T-cell (primary cell): ENCODE measurements at regions not wholly inside any gene's neighbourhood (a gene's known extent, or its start where the extent isn't known, plus 50 kb on each side); places are given as distances from the start of the nearest gene placed in this dataset.

Source experiments
- ATAC-seq, 4 experiments: fragments of 200-7000 bp in 3 of 4; fragments of 150-1000 bp in 1 of 4; cut with Tn5 transposase; replicated peaks in 1 of 4; 1 replicate in 3 of 4; 2 replicates in 1 of 4; pipeline ENCODE4 v1.10.0; 2021; ENCODE audit warnings: moderate library complexity in 3 of 4, mild to moderate bottlenecking in 2 of 4, moderate number of reproducible peaks in 1 of 4
- CTCF ChIA-PET, 2 donors: fragments of 300-600 bp; sonication (Branson Sonifier 250); formaldehyde crosslinking; loops; one replicate each; lab custom pipeline; 2022; ENCODE audit warnings: antibody characterized with exemption in 2 of 2; lab: Charles Lee
- POLR2A ChIA-PET, 2 donors: fragments of 300-600 bp; sonication (Branson Sonifier 250); formaldehyde crosslinking; loops; one replicate each; lab custom pipeline; 2022; ENCODE audit warnings: antibody characterized with exemption in 2 of 2; lab: Charles Lee
- DNase-seq, 35 experiments: peaks; one replicate each; pipeline versions ENCODE4 v3.0.0 to v3.0.0-alpha.2; 2013 to 2023
- H3K27ac ChIP-seq: one replicate; pipeline ENCODE4 v1.5.1; 2013; ENCODE audit warnings: low read length
- H3K27me3 ChIP-seq, 2 experiments: replicated peaks in 1 of 2; 1 replicate in 1 of 2; 2 replicates in 1 of 2; pipeline versions ENCODE4 v1.6.1 to v1.7.0; 2013; ENCODE audit warnings: low read length in 1 of 2, mixed read lengths in 1 of 2; ENCODE audit not compliant: control insufficient read depth in 2 of 2, insufficient read depth in 2 of 2; ENCODE audit errors: extremely low read depth in 1 of 2
- H3K36me3 ChIP-seq, 2 donors: 1 replicate in 1 of 2; 2 replicates in 1 of 2; pipeline versions ENCODE4 v1.6.1 to v1.7.0; 2013; ENCODE audit warnings: low read length in 1 of 2; ENCODE audit not compliant: control insufficient read depth in 2 of 2, insufficient read depth in 1 of 2; ENCODE audit errors: extremely low read depth in 1 of 2
- H3K4me1 ChIP-seq, 2 experiments: 1 replicate in 1 of 2; 2 replicates in 1 of 2; pipeline versions ENCODE4 v1.6.1 to v1.7.0; 2013; ENCODE audit warnings: low read length in 2 of 2, mixed read lengths in 1 of 2; ENCODE audit not compliant: insufficient read depth in 2 of 2, control insufficient read depth in 1 of 2; ENCODE audit errors: extremely low read depth in 1 of 2
- H3K4me3 ChIP-seq, 2 donors: 1 replicate in 1 of 2; 2 replicates in 1 of 2; pipeline versions ENCODE4 v1.5.1 to v1.7.0; 2013; ENCODE audit warnings: mild to moderate bottlenecking in 2 of 2, low read length in 1 of 2, moderate library complexity in 1 of 2; ENCODE audit not compliant: control insufficient read depth in 1 of 2; ENCODE audit errors: extremely low read depth in 1 of 2
- H3K9me3 ChIP-seq: 2 replicates; pipeline ENCODE4 v1.7.0; 2013
- H3K27ac Mint-ChIP-seq, 2 donors: one replicate each; pipeline ENCODE4 v1.8.0; 2020 to 2021; ENCODE audit warnings: mild to moderate bottlenecking in 2 of 2, mixed read lengths in 2 of 2
- H3K27me3 Mint-ChIP-seq, 2 donors: one replicate each; pipeline ENCODE4 v1.8.0; 2021 to 2022; ENCODE audit warnings: mixed read lengths in 2 of 2
- H3K36me3 Mint-ChIP-seq: one replicate; pipeline ENCODE4 v1.8.0; 2021; ENCODE audit warnings: mixed read lengths
- H3K4me1 Mint-ChIP-seq, 3 donors: one replicate each; pipeline ENCODE4 v1.8.0; 2020 to 2022; ENCODE audit warnings: mixed read lengths in 3 of 3, mild to moderate bottlenecking in 1 of 3
- H3K4me3 Mint-ChIP-seq, 3 donors: one replicate each; pipeline ENCODE4 v1.8.0; 2020 to 2022; ENCODE audit warnings: mild to moderate bottlenecking in 3 of 3, mixed read lengths in 3 of 3, moderate library complexity in 3 of 3
- H3K9me3 Mint-ChIP-seq, 3 donors: one replicate each; pipeline ENCODE4 v1.8.0; 2020 to 2022; ENCODE audit warnings: mixed read lengths in 3 of 3
- WGBS: methylation state at CpG from one replicate; pipeline ENCODE4 v1.1.5; 2013; ENCODE audit warnings: missing lambda C conversion rate; ENCODE audit not compliant: insufficient coverage; 5-methylcytosine and 5-hydroxymethylcytosine counted together

GRCh38 chr18:76167845-76168621, 327.0 kb downstream of the ZNF516 start:
- H3K4me1 ChIP-seq = no peaks in the 10 kb centered on the region
- ChIA-PET POLR2A (no interaction called here), CTCF (no interaction called here)
- H3K4me3 ChIP-seq = no peak overlapping the region
- no peaks in the 10 kb centered on the region for H3K9me3 ChIP-seq
- H3K27ac Mint-ChIP-seq = no peak overlapping the region
- ATAC-seq (no peak), DNase-seq (no peak)
- no peaks in the 10 kb centered on the region for H3K9me3 Mint-ChIP-seq
- H3K27me3 Mint-ChIP-seq = peaks cover 7% of the 10 kb centered on the region in 2 donors
- peaks cover 0 to 4% (median 0%) of the 10 kb centered on the region in 3 donors for H3K4me1 Mint-ChIP-seq
- no peak overlapping the region for H3K27ac ChIP-seq
- H3K36me3 ChIP-seq = no peaks in the 10 kb centered on the region
- H3K4me3 Mint-ChIP-seq = no peak overlapping the region
- no peaks in the 10 kb centered on the region for H3K36me3 Mint-ChIP-seq
- H3K27me3 ChIP-seq = peaks cover 0 to 8% of the 10 kb centered on the region in 2 experiments
- WGBS = 89% methylated on average over 7 of the region's 12 CpGs

- no peaks in the 10 kb centered on the region for H3K4me1 ChIP-seq
- ChIA-PET POLR2A (no interaction called here), CTCF (no interaction called here)
- peaks cover 5 to 9% of the 10 kb centered on the region in 2 donors for H3K27me3 Mint-ChIP-seq
- no peak overlapping the region for H3K27ac ChIP-seq
- H3K4me3 ChIP-seq = no peak overlapping the region
- WGBS = 50% methylated on average over 3 of the region's 6 CpGs
- H3K4me1 Mint-ChIP-seq = peaks cover 0 to 4% (median 0%) of the 10 kb centered on the region in 3 donors
- peaks cover 0 to 8% of the 10 kb centered on the region in 2 experiments for H3K27me3 ChIP-seq
- DNase-seq (no peak), ATAC-seq (no peak)
- H3K36me3 Mint-ChIP-seq = no peaks in the 10 kb centered on the region
- no peak overlapping the region for H3K4me3 Mint-ChIP-seq
- no peaks in the 10 kb centered on the region for H3K9me3 ChIP-seq
- H3K36me3 ChIP-seq = no peaks in the 10 kb centered on the region
- H3K27ac Mint-ChIP-seq = no peak overlapping the region
- H3K9me3 Mint-ChIP-seq = no peaks in the 10 kb centered on the region
Measured at GRCh38 chr18:76167410-76167809, 327.6 kb downstream of the ZNF516 start.

GRCh38 chr18:76162886-76163285, 332.2 kb downstream of the ZNF516 start:
- POLR2A ChIA-PET = no interaction called here

GRCh38 chr18:76161983-76162382, 333.1 kb downstream of the ZNF516 start:
- Histone ChIP-seq H3K27ac (no peak overlapping the region), H3K27me3 (peaks cover 0 to 2% of the 10 kb centered on the region in 2 experiments), H3K4me3 (no peak overlapping the region), H3K9me3 (no peaks in the 10 kb centered on the region), H3K4me1 (no peaks in the 10 kb centered on the region), H3K36me3 (no peaks in the 10 kb centered on the region)
- peaks cover 3 to 13% of the 10 kb centered on the region in 2 donors for H3K27me3 Mint-ChIP-seq
- DNase-seq (no peak), ATAC-seq (no peak)
- CTCF ChIA-PET = no interaction called here
- no peak overlapping the region for H3K27ac Mint-ChIP-seq
- 60% methylated on average over 1 of the region's 1 CpG for WGBS
- H3K4me1 Mint-ChIP-seq = no peaks in the 10 kb centered on the region
- no peaks in the 10 kb centered on the region for H3K36me3 Mint-ChIP-seq
- H3K4me3 Mint-ChIP-seq = no peak overlapping the region
- peaks cover 0 to 6% (median 0%) of the 10 kb centered on the region in 3 donors for H3K9me3 Mint-ChIP-seq
- POLR2A ChIA-PET = no interaction called here

More at GRCh38 chr18:76162886-76163285, 332.2 kb downstream of the ZNF516 start:
- Histone ChIP-seq H3K4me1 (no peaks in the 10 kb centered on the region), H3K4me3 (no peak overlapping the region), H3K27ac (no peak overlapping the region), H3K9me3 (no peaks in the 10 kb centered on the region), H3K27me3 (peaks cover 0 to 2% of the 10 kb centered on the region in 2 experiments), H3K36me3 (no peaks in the 10 kb centered on the region)
- DNase-seq (no peak), ATAC-seq (no peak)
- CTCF ChIA-PET = no interaction called here
- Mint-ChIP-seq H3K27me3 (peaks cover 3 to 13% of the 10 kb centered on the region in 2 donors), H3K36me3 (no peaks in the 10 kb centered on the region), H3K4me1 (no peaks in the 10 kb centered on the region), H3K4me3 (no peak overlapping the region), H3K27ac (no peak overlapping the region), H3K9me3 (peaks cover 0 to 6% (median 0%) of the 10 kb centered on the region in 3 donors)
- 83% methylated on average over 1 of the region's 7 CpGs for WGBS

- WGBS = 73% methylated on average over 13 of the region's 17 CpGs
- Mint-ChIP-seq H3K4me1 (no peaks in the 10 kb centered on the region), H3K4me3 (no peak overlapping the region), H3K36me3 (no peaks in the 10 kb centered on the region), H3K9me3 (peaks cover 0 to 4% (median 0%) of the 10 kb centered on the region in 3 donors), H3K27me3 (no peaks in the 10 kb centered on the region), H3K27ac (no peak overlapping the region)
- CTCF ChIA-PET = no interaction called here
- Histone ChIP-seq H3K4me1 (no peaks in the 10 kb centered on the region), H3K27me3 (no peaks in the 10 kb centered on the region), H3K36me3 (no peaks in the 10 kb centered on the region), H3K9me3 (no peaks in the 10 kb centered on the region), H3K27ac (no peak overlapping the region), H3K4me3 (no peak overlapping the region)
- ATAC-seq = no peak
- no peak for DNase-seq
- POLR2A ChIA-PET = no interaction called here
Measured at GRCh38 chr18:76153691-76154090, 341.4 kb downstream of the ZNF516 start.

- ChIA-PET CTCF (no interaction called here), POLR2A (no interaction called here)
- no peaks in the 10 kb centered on the region for H3K36me3 ChIP-seq
- H3K4me3 Mint-ChIP-seq = no peak overlapping the region
- H3K9me3 ChIP-seq = no peaks in the 10 kb centered on the region
- no peaks in the 10 kb centered on the region for H3K4me1 ChIP-seq
- H3K4me3 ChIP-seq = no peak overlapping the region
- H3K36me3 Mint-ChIP-seq = no peaks in the 10 kb centered on the region
- H3K27ac Mint-ChIP-seq = no peak overlapping the region
- no peak for ATAC-seq
- WGBS = 83% methylated on average over 2 of the region's 7 CpGs
- no peaks in the 10 kb centered on the region for H3K27me3 Mint-ChIP-seq
- no peaks in the 10 kb centered on the region for H3K9me3 Mint-ChIP-seq
- no peak overlapping the region for H3K27ac ChIP-seq
- H3K4me1 Mint-ChIP-seq = no peaks in the 10 kb centered on the region
- H3K27me3 ChIP-seq = no peaks in the 10 kb centered on the region
- no peak for DNase-seq
Measured at GRCh38 chr18:76149734-76150133, 345.3 kb downstream of the ZNF516 start.
